HCT116 (cell line): ENCODE measurements at regions not wholly inside any gene's neighbourhood (a gene's known extent, or its start where the extent isn't known, plus 50 kb on each side); places are given as distances from the start of the nearest gene placed in this dataset.

ENCODE experiments used
- CEBPB ChIP-seq: IDR thresholded peaks from 2 replicates; pipeline ENCODE4 v1.6.1; 2012; ENCODE audit warnings: low read depth
- EGR1 ChIP-seq: IDR thresholded peaks from 2 replicates; pipeline ENCODE4 v1.6.1; 2012; ENCODE audit warnings: low read depth
- ELF1 ChIP-seq: IDR thresholded peaks from 2 replicates; pipeline ENCODE4 v1.6.1; 2012; ENCODE audit warnings: low read depth, borderline replicate concordance
- EZH2 ChIP-seq: fragments of 200-600 bp; sonication (generic); IDR thresholded peaks from 2 replicates; pipeline ENCODE4 v1.6.1; 2017; ENCODE audit warnings: antibody characterized with exemption, mixed run types
- POLR2A ChIP-seq: IDR thresholded peaks from 2 replicates; pipeline ENCODE4 v1.7.0; 2011; ENCODE audit warnings: borderline replicate concordance; ENCODE audit not compliant: insufficient read depth, insufficient read length; ENCODE audit errors: extremely low read depth
- POLR2AphosphoS5 ChIP-seq: IDR thresholded peaks from 2 replicates; pipeline ENCODE4 v1.6.1; 2011; ENCODE audit warnings: mild to moderate bottlenecking, low read depth, low read length, moderate library complexity
- RAD21 ChIP-seq: IDR thresholded peaks from 2 replicates; pipeline ENCODE4 v1.6.1; 2012; ENCODE audit warnings: low read depth, mild to moderate bottlenecking
- TCF7L2 ChIP-seq: IDR thresholded peaks from 2 replicates; pipeline ENCODE4 v1.7.0; 2011; ENCODE audit warnings: borderline replicate concordance, inconsistent platforms; ENCODE audit not compliant: insufficient read depth, insufficient read length; ENCODE audit errors: extremely low read depth
- ZFX ChIP-seq: fragments of 450-650 bp; IDR thresholded peaks from 2 replicates; pipeline ENCODE4 v1.6.1; 2017
- ZNF274 ChIP-seq: fragments of 200-500 bp; sonication (Bioruptor generic); IDR thresholded peaks from 2 replicates; pipeline ENCODE4 v1.6.1; 2014; ENCODE audit warnings: mild to moderate bottlenecking, low read depth, low read length, inconsistent platforms
- TF ChIP-seq, protein P1 (sequence below), 3 experiments: fragments of 200-600 bp in 1 of 3; sonication (generic) in 1 of 3; IDR thresholded peaks in 2 of 3; conservative IDR thresholded peaks in 1 of 3; 2 replicates each; pipeline ENCODE4 v1.5.1; 2012 to 2017; ENCODE audit warnings: low read depth in 2 of 3, low read length in 2 of 3, antibody characterized with exemption in 1 of 3, borderline replicate concordance in 1 of 3, control low read depth in 1 of 3, mild to moderate bottlenecking in 1 of 3, mixed read lengths in 1 of 3, mixed run types in 1 of 3, moderate library complexity in 1 of 3; ENCODE audit not compliant: insufficient read depth in 1 of 3
- TF ChIP-seq, protein P2 (sequence below): IDR thresholded peaks from 2 replicates; pipeline ENCODE4 v1.6.1; 2011; ENCODE audit warnings: mild to moderate bottlenecking, low read length, moderate library complexity; ENCODE audit not compliant: insufficient replicate concordance; ENCODE audit errors: extremely low read depth
- TF ChIP-seq, protein P3 (sequence below): IDR thresholded peaks from 2 replicates; pipeline ENCODE4 v1.6.1; 2012; ENCODE audit warnings: low read depth

DNA sequence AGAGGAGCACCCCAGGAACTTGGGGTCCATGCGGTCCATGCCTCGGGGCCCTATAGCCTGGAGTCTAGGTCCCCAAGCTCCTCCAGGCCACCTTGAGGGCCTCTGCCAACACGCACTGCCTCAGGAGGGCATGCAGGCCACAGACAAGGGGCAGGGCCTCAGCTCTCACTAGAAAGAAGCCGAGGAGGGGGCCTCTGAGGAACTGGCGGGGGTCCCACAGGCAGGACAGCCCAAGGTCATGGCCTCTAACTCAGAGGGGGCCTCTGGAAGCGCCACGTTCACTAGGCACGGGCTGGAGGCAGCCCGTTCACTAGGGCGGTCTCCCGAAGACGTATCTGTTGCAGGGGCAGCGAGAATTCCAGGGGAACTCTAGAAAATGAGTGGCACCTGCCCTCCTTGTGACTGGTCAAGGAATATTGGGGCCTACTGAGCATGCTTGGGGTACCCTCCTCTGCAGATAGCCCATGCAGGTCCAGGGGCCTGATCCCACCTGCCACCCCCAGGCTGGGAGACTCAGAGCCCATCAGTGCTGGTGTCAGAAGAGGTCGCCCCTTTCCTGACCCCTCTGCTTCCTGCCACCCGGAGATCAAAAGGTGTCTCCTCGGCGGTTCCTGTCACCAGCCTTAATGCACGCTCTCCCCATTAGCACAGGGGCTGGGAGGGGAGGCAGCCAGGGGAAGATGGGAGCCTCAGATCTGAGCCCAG is 86.7 kb upstream of the RET start:
- TF ChIP-seq TCF7L2 = no peak
- TF ChIP-seq, protein P1, sequence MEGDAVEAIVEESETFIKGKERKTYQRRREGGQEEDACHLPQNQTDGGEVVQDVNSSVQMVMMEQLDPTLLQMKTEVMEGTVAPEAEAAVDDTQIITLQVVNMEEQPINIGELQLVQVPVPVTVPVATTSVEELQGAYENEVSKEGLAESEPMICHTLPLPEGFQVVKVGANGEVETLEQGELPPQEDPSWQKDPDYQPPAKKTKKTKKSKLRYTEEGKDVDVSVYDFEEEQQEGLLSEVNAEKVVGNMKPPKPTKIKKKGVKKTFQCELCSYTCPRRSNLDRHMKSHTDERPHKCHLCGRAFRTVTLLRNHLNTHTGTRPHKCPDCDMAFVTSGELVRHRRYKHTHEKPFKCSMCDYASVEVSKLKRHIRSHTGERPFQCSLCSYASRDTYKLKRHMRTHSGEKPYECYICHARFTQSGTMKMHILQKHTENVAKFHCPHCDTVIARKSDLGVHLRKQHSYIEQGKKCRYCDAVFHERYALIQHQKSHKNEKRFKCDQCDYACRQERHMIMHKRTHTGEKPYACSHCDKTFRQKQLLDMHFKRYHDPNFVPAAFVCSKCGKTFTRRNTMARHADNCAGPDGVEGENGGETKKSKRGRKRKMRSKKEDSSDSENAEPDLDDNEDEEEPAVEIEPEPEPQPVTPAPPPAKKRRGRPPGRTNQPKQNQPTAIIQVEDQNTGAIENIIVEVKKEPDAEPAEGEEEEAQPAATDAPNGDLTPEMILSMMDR (IDR thresholded peaks at IDR 0.05 in 2 of 3, conservative IDR thresholded peaks at IDR 0.05 in 1 of 3; ENCODE audit: borderline replicate concordance in 1 of 3, insufficient read depth in 1 of 3, low read depth in 2 of 3, low read length in 2 of 3) = no peak
- TF ChIP-seq POLR2A = no peak
- TF ChIP-seq, protein P2, sequence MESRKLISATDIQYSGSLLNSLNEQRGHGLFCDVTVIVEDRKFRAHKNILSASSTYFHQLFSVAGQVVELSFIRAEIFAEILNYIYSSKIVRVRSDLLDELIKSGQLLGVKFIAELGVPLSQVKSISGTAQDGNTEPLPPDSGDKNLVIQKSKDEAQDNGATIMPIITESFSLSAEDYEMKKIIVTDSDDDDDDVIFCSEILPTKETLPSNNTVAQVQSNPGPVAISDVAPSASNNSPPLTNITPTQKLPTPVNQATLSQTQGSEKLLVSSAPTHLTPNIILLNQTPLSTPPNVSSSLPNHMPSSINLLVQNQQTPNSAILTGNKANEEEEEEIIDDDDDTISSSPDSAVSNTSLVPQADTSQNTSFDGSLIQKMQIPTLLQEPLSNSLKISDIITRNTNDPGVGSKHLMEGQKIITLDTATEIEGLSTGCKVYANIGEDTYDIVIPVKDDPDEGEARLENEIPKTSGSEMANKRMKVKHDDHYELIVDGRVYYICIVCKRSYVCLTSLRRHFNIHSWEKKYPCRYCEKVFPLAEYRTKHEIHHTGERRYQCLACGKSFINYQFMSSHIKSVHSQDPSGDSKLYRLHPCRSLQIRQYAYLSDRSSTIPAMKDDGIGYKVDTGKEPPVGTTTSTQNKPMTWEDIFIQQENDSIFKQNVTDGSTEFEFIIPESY = no peak
- TF ChIP-seq EZH2 = no peak
- no peak for TF ChIP-seq POLR2AphosphoS5
- TF ChIP-seq ZNF274 = no peak
- no peak for TF ChIP-seq ZFX
- TF ChIP-seq RAD21 = no peak
- TF ChIP-seq CEBPB = no peak
- TF ChIP-seq, protein P3, sequence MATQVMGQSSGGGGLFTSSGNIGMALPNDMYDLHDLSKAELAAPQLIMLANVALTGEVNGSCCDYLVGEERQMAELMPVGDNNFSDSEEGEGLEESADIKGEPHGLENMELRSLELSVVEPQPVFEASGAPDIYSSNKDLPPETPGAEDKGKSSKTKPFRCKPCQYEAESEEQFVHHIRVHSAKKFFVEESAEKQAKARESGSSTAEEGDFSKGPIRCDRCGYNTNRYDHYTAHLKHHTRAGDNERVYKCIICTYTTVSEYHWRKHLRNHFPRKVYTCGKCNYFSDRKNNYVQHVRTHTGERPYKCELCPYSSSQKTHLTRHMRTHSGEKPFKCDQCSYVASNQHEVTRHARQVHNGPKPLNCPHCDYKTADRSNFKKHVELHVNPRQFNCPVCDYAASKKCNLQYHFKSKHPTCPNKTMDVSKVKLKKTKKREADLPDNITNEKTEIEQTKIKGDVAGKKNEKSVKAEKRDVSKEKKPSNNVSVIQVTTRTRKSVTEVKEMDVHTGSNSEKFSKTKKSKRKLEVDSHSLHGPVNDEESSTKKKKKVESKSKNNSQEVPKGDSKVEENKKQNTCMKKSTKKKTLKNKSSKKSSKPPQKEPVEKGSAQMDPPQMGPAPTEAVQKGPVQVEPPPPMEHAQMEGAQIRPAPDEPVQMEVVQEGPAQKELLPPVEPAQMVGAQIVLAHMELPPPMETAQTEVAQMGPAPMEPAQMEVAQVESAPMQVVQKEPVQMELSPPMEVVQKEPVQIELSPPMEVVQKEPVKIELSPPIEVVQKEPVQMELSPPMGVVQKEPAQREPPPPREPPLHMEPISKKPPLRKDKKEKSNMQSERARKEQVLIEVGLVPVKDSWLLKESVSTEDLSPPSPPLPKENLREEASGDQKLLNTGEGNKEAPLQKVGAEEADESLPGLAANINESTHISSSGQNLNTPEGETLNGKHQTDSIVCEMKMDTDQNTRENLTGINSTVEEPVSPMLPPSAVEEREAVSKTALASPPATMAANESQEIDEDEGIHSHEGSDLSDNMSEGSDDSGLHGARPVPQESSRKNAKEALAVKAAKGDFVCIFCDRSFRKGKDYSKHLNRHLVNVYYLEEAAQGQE = no peak
- no peak for TF ChIP-seq EGR1
- TF ChIP-seq ELF1 = no peak
